GM12878 (cell line): ENCODE measurements at regions not wholly inside any gene's neighbourhood (a gene's known extent, or its start where the extent isn't known, plus 50 kb on each side); places are given as distances from the start of the nearest gene placed in this dataset.

Source experiments
- ATAC-seq: fragments of 200-7000 bp; cut with Tn5 transposase; 3 replicates; pipeline ENCODE4 v1.9.1; 2020; ENCODE audit warnings: mild to moderate bottlenecking, moderate library complexity
- BruUV-seq: library from RNA; stranded (reverse); fragments of 400-500 nt; replicated peaks from 2 replicates; lab custom pipeline; 2021; lab: Mats Ljungman, UMichigan
- CTCF ChIA-PET: fragments of 300-600 bp; sonication (Branson Sonifier 250); formaldehyde crosslinking; extraction: SDS; loops from one replicate; lab custom pipeline; 2021; ENCODE audit warnings: inconsistent platforms; lab: Yijun Ruan, JAX
- POLR2A ChIA-PET: fragments of 350-600 bp; formaldehyde crosslinking; extraction: SDS; loops from one replicate; lab custom pipeline; 2021; ENCODE audit warnings: inconsistent platforms; lab: Charles Lee
- RAD21 ChIA-PET: fragments of 300-600 bp; sonication (Branson Sonifier 250); formaldehyde crosslinking; loops from one replicate; lab custom pipeline; 2023; ENCODE audit warnings: antibody characterized with exemption; ENCODE audit not compliant: unreplicated experiment; lab: Charles Lee
- SMC1A ChIA-PET: fragments of 300-600 bp; sonication (Branson Sonifier 250); formaldehyde crosslinking; loops from one replicate; lab custom pipeline; 2023; ENCODE audit not compliant: unreplicated experiment, uncharacterized antibody; lab: Charles Lee
- DNase-seq: peaks from one replicate; pipeline ENCODE4 v3.0.0-alpha.2; 2011; ENCODE audit warnings: low read depth, low spot score
- FAIRE-seq: peaks from 3 replicates; lab custom pipeline; 2011; peaks lifted over from hg19 to GRCh38; lab: Jason Lieb, UNC
- H2AFZ ChIP-seq: 2 replicates; pipeline ENCODE4 v1.6.0; 2011; ENCODE audit warnings: low read depth, low read length, control low read depth; ENCODE audit not compliant: control insufficient read depth
- H3K27ac ChIP-seq: 2 replicates; pipeline ENCODE4 v1.5.1; 2011; ENCODE audit warnings: control low read depth; ENCODE audit not compliant: control insufficient read depth, insufficient read depth
- H3K27me3 ChIP-seq, 2 experiments: replicated peaks in 1 of 2; 2 replicates each; pipeline versions ENCODE4 v1.6.0 to v1.6.1; 2011; ENCODE audit warnings: low read length in 1 of 2; ENCODE audit not compliant: control insufficient read depth in 2 of 2, insufficient read depth in 2 of 2
- H3K36me3 ChIP-seq, 2 experiments: 2 replicates each; pipeline ENCODE4 v1.5.1; 2011; ENCODE audit warnings: low read length in 1 of 2; ENCODE audit not compliant: control insufficient read depth in 2 of 2, insufficient read depth in 2 of 2
- H3K4me1 ChIP-seq: 2 replicates; pipeline ENCODE4 v1.6.1; 2011; ENCODE audit warnings: mild to moderate bottlenecking, low read length, moderate library complexity, mixed read lengths; ENCODE audit not compliant: control insufficient read depth, insufficient read depth
- H3K4me2 ChIP-seq: 2 replicates; pipeline ENCODE4 v1.6.0; 2011; ENCODE audit warnings: control low read depth; ENCODE audit not compliant: control insufficient read depth, insufficient read depth
- H3K4me3 ChIP-seq: fragments of 200-600 bp; sonication (generic); 2 replicates; pipeline ENCODE4 v1.5.1; 2016
- H3K79me2 ChIP-seq: 2 replicates; pipeline ENCODE4 v1.6.0; 2011; ENCODE audit warnings: low read length; ENCODE audit not compliant: control insufficient read depth, insufficient read depth
- H3K9ac ChIP-seq: 2 replicates; pipeline ENCODE4 v1.8.0; 2011; ENCODE audit warnings: low read length, control low read depth, mixed read lengths; ENCODE audit not compliant: control insufficient read depth, insufficient read depth
- H3K9me3 ChIP-seq: replicated peaks from 3 replicates; pipeline ENCODE4 v1.5.1; 2011; ENCODE audit warnings: mild to moderate bottlenecking, low read length; ENCODE audit not compliant: control insufficient read depth, insufficient read depth
- H4K20me1 ChIP-seq: 2 replicates; pipeline ENCODE4 v1.6.0; 2011; ENCODE audit not compliant: control insufficient read depth, insufficient read depth
- BCL11A ChIP-seq: IDR thresholded peaks from 2 replicates; pipeline ENCODE4 v1.6.1; 2011; ENCODE audit warnings: low read depth, low read length
- KDM1A ChIP-seq: fragments of 200-600 bp; sonication (generic); IDR thresholded peaks from 2 replicates; pipeline ENCODE4 v1.6.1; 2016; ENCODE audit warnings: borderline replicate concordance
- PRDM15 ChIP-seq: fragments of 450-650 bp; formaldehyde crosslinking; IDR thresholded peaks from 2 replicates; pipeline ENCODE4 v1.4.0; 2020; ENCODE audit warnings: mild to moderate bottlenecking, moderate library complexity
- RBBP5 ChIP-seq: fragments of 200-600 bp; sonication (generic); conservative IDR thresholded peaks from 2 replicates; pipeline ENCODE4 v1.6.1; 2016
- RELA ChIP-seq: fragments of 450-650 bp; IDR thresholded peaks from 2 replicates; pipeline ENCODE4 v1.8.0; 2014; ENCODE audit warnings: borderline replicate concordance; ENCODE audit not compliant: partially characterized antibody
- SMAD5 ChIP-seq: IDR thresholded peaks from 2 replicates; pipeline ENCODE4 v1.6.1; 2016; ENCODE audit warnings: antibody characterized with exemption, low read depth
- ZNF217 ChIP-seq: fragments of 450-650 bp; IDR thresholded peaks from 2 replicates; pipeline ENCODE4 v1.6.1; 2017; ENCODE audit warnings: antibody characterized with exemption, mild to moderate bottlenecking
- WGBS: methylation state at CpG from one replicate; pipeline ENCODE4 v1.1.6; 2016; ENCODE audit warnings: low lambda C conversion rate; ENCODE audit not compliant: insufficient replicate concordance, insufficient coverage; ENCODE audit errors: missing lambda C conversion rate; 5-methylcytosine and 5-hydroxymethylcytosine counted together
- in situ Hi-C: fragments of 300-500 bp; cut with MboI; formaldehyde crosslinking; loops from 9 replicates; pipeline ENCODE4 v1.14.3; 2018; ENCODE audit warnings: mixed read lengths
- intact Hi-C: fragments of 100-400 bp; cut with micrococcal nuclease; formaldehyde crosslinking; loops from one replicate; pipeline ENCODE4 v1.14.2; 2022; ENCODE audit not compliant: unreplicated experiment

- no TSS peak for BruUV-seq
- in situ Hi-C loops (no loop called here), intact Hi-C loops (no loop called here)
- 51% methylated on average over 3 of the region's 3 CpGs for WGBS
- Histone ChIP-seq H3K36me3 (no peaks in the 10 kb centered on the region), H3K9me3 (no peaks in the 10 kb centered on the region), H3K27me3 (no peaks in the 10 kb centered on the region; a peak in 1 of 4 replicates), H4K20me1 (no peaks in the 10 kb centered on the region), H3K27ac (no peak overlapping the region), H3K4me3 (no peak overlapping the region), H3K4me2 (no peak overlapping the region), H3K79me2 (no peaks in the 10 kb centered on the region), H3K9ac (no peak overlapping the region), H3K4me1 (no peaks in the 10 kb centered on the region), H2AFZ (no peak overlapping the region)
- ATAC-seq (no peak), DNase-seq (no peak), FAIRE-seq (no peak)
- SMC1A ChIA-PET = no interaction called here
- CTCF ChIA-PET = interaction anchor here (0.8 kb wide), 1 partner anchor 11 kb away, joined by 3 read pairs; no protein-coding TSS in a partner anchor
- POLR2A ChIA-PET = no interaction called here
- RAD21 ChIA-PET = interaction anchor here (1.1 kb wide), 1 partner anchor 88 kb away, joined by 3 read pairs; no protein-coding TSS in a partner anchor
- TF ChIP-seq ZNF217 = no peak
- TF ChIP-seq PRDM15 (CRISPR knock-in tag) = no peak
- TF ChIP-seq RELA = no peak
- TF ChIP-seq RBBP5 = no peak
- TF ChIP-seq KDM1A = no peak
- TF ChIP-seq BCL11A = no peak
- TF ChIP-seq SMAD5 = no peak
Measured at GRCh38 chr7:25348104-25348503, 119.8 kb upstream of the NPVF start.
